SKM-1 treated with dmso at 0.1 percent for 144 hours (cell line): ENCODE measurements at regions not wholly inside any gene's neighbourhood (a gene's known extent, or its start where the extent isn't known, plus 50 kb on each side); places are given as distances from the start of the nearest gene placed in this dataset.
"Not testable (repeated sequence)": the region's sequence is repeated elsewhere in the genome, so short reads cannot be mapped to it uniquely, and the experiment has no call there.

Experiments
- DNase-seq: peaks from one replicate; lab custom pipeline; 2025; ENCODE audit not compliant: unreplicated experiment; lab: John Stamatoyannopoulos, UW

GRCh38 chr13:48806522-48806921 is 152.8 kb downstream of the CYSLTR2 start:
- peak; percentile 23 for DNase-seq

GRCh38 chr13:48808683-48809082 is 155.0 kb downstream of the CYSLTR2 start:
- DNase-seq, result no peak

- no peak for DNase-seq
These were observed 156.3 kb downstream of the CYSLTR2 start for GRCh38 chr13:48810013-48810412.

DNA sequence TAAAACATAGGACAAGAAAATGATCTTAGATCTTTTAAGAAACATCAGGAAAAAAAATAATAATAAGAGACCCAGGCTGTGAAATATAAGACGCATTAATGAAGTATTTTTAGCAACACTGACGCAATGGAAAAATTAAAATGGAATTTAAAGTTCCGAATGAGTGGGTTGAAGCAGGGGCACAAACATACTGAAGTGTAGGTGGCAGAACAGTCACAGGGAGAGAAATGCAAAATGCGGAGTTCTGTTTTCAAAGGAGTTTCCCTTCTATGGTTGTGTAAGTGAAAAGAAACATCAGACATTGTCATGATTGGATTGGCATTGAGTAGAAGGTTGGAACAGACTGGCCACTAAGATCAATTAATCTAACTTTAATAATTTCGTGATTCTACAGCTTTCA is 159.8 kb downstream of the CYSLTR2 start:
- DNase-seq, result no peak

DNA sequence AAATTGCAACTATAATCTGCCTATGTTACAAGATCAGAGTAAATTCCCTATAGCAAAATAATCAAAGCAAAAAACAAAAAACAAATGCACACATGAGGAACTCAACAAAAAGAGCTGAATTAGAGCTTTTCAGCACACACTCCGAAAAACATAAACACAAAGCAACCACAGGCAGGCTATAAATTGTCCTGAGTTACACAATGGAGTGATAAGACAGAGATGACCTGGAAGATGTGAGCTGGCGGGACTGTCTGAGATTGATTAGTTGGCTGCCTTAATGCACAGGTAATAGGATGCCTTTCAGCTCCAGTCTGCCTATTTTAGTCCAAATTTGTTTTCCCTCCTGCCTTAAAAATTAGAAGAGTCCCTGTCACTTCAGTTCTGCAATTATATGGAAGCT is 159.0 kb upstream of the FNDC3A start:
- no peak for DNase-seq

GRCh38 chr13:48817166-48817802 is 158.4 kb upstream of the FNDC3A start:
- no peak for DNase-seq

DNA sequence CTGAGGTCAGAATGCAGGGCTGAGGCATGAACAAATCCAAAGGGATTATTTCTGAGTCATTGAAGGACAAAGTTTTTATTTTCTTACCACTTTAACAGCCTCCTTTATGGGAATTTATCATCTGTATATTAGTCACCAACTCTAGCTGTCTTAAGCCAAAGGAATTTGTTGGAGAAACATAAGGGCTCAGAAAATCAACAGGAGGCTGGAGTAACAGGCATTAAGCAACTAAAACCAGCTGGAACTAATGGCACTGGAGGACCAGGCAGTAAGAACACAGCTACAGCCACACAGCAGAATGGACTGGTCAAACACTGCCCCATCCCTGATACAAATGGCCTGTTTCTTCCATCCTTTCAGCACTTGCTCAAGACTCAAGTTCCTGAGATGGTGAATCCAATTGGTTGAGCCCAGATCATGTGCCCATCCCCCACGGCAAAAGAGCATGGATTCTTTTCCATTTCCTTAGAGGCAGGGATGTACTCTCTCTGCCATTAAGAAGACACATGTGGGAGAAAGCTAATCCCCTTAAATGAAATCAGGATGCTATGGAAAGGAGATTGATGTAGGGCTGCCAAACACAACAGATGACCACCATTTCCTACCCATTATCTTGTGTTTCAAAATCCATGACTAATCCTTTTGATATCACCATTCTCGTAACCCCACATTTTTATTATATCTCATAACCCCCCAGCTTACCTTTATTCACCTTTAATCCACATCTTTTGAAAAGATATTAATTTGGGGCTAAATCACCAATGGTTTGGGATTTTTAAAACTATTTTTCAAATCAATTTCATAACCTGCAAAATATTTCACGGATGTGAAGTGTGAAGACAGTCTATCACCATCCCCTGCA is 157.0 kb upstream of the FNDC3A start:
- no peak for DNase-seq

DNA sequence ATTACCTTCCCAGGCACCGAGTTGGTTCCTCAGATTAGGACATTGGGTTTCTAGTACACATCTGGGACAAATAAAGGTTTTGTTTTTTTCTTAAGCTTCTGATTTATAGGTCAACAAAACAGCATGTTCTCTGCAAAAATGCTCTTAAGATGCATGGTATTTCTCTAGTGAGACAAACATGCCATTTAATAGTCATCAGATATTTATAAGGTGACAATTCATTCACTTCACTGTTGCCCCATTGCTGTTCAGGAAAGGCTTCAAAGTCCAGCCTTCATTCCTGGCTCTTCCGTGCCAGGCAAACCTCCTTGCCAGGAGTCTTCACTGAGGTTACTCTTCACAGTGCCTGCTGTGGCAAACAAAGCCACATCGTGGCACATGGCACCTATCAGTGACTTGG is 156.3 kb upstream of the FNDC3A start:
- no peak for DNase-seq

DNA sequence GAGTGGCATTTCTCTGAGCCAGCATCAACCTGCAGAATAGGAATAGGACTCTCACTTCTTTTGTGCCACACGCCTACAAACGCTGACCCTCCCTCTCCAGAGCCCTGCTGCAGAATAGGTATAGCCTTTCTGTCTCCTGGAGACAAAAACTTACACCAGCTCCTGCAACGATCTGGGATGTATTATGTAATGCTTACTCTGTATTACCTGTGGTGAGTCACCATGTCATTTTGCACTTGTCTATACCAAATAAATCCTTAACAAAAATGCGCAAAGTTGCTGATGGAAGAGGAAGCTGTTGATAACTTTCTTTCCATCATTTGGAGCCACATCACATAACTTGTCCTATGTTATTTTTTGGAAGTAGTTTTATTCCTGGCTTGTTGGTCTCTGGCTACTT is 155.8 kb upstream of the FNDC3A start:
- DNase-seq, result no peak

DNA sequence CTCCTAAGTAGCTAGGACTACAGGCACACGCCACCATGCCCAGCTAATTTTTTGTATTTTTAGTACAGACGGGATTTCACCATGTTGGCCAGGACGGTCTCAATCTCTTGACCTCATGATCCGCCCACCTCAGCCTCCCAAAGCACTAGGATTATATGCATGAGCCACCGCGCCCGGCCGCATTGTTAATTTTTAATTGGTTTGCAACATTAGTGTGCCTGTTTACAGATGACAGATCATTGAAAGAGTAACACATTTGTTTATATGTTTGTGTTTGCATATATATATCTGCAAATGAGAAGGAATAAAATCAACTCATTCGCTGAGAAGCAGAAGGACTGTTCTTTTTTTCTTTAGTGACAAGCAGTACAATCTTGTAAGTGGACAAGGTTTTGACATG is 152.2 kb upstream of the FNDC3A start:
- DNase-seq, result not testable (repeated sequence)

DNA sequence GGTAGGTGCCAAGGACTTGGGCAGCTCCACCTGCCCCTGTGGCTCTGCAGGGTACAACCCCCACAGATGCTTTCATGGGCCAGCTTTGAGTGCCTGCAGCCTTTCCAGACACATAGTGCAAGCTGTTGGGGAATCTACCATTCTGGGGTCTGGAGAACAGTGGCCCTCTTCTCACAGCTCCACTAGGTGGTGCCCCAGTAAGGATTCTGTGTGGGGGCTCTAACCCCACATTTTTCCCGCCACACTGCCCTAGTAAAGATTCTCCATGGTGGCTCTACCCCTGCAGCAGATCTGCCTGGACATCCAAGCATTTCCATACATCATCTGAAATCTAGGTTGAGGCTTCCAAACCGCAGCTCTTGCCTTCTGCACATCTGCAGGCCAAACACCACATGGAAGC is 149.7 kb upstream of the FNDC3A start:
- no peak for DNase-seq

DNA sequence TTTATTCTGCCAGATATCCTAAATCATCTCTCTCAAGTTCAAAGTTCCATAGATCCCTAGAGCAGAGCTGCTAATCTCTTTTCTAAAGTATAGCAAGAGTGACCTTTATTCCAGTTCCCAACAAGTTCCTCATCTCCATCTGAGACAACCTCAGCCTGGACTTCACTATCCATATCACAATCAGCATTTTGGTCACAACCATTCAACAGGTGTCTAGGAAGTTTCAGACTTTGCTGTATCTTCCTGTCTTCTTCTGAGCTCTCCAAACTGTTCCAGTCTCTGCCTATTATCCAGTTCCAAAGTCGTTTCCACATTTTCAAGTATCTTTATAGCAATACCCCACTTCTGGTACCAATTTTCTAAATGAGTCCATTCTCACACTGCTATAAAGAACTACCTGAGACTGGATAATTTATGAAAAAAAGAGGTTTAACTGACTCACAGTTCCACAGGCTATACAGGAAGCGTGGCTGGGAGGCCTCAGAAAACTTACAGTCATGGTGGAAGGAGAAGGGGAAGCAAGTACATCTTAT is 148.7 kb upstream of the FNDC3A start:
- not testable (repeated sequence) for DNase-seq

DNA sequence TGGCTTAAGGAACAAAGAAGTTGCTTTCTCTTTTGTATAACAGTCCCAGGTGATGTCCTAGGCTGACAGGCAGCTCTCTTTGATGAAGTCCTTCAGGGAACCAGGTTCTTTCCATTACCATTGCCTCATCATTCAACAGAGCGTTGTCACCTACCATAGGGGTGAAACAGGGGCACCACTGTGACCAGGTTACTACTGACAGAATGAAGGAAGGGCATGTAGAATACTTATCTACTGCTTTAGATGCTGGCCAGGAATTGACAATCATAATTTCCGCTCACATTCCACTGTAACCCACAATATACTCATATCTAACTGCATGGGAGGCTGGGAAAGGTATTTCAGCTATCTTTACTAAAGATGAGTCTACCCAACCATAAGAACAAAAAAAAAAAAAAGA is 148.0 kb upstream of the FNDC3A start:
- DNase-seq, result no peak

DNA sequence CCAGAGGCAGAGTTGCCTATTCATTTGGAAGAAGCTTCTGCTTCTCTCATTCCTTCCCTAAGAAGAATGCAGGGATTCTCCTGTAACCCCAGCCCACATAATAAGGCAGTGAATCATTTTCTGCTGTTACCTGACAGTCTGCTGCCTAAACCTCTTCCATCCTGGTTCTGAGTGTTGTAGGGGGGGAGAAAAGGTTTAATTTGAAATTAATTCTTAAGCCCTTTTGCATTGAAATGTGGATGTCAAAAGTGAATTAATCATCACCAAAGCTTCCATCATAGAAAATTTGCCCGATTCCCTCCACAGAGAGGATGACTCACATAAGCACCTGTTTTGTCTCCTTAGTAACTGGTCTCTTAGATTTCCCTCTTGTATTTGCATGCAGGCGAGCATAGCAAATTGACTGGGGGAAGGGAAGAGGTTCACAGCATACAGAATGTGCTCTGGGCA is 146.7 kb upstream of the FNDC3A start:
- no peak for DNase-seq

GRCh38 chr13:48829536-48829935 is 146.2 kb upstream of the FNDC3A start:
- DNase-seq, result peak; percentile 15

- DNase-seq, result no peak
These were observed 144.5 kb upstream of the FNDC3A start for GRCh38 chr13:48831248-48831647.

DNA sequence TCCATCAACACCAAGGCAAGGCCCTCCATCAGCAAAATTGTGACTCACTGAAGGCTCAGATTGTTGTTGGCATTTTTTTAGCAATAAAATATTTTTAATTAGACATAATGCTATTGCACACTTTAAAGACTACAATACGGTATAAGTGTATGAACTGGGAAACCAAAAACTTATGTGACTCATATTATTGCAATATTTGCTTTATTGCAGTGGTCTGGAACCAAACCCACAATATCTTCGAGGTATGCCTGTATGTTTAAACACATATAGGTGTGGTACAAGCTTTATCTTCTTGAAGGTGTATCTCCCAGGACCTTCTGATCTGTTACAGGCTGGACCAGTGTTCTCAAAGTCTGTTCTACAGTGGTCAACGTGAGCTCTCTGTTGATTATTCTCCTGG is 142.3 kb upstream of the FNDC3A start:
- DNase-seq, result no peak

DNA sequence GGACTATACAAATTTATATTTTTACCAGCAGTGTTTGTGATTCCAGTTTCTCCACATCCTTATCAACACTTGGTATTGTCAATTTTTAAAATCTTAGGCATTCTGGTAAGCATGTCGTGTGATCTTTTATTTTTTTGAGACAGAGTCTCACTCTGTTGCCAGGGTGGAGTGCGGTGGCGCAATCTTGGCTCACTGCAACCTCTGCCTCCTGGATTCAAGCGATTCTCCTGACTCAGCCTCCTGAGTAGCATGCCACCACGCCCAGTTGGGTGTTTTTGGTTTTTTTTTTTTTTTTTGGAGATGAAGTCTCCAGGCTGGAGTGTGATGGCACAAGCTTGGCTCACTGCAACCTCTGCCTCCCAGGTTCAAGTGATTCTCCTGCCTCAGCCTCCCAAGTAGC is 140.4 kb upstream of the FNDC3A start:
- DNase-seq, result not testable (repeated sequence)

DNA sequence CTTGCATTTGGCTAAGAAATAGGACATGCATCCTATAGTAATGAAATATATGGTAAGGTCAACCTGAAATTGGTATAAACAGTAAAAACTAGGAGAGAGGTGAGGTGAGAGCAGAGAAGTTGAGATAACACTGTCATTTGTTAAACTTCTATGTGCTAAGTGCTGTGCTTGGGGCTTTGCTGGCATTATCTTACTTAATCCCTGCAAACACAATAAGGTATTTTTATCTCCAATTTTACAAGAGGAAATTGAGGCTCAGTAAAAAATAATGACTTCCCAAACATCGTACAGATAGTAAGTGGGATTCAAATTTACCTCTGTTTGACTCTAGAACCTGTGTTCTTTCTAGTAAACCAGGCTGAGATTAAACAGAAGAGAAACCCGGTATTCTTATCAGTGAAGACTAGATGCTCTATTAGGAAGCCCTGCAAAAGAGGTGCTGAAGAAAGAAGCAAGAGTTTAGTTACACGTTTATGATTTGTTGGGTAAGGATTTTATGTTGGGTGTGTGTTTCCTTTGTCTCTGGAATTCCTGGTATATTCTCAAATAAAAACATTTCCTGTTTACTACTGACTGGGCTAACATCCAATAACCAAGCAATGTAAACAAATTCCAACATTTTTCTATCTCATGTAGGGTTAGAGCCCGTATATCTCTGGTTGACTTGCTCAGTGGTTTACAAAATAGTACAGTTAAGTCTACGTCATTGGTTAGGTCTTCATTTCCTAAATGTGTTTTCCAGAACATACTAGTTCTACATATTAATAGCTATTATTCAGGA is 137.3 kb upstream of the FNDC3A start:
- DNase-seq, result no peak

GRCh38 chr13:48839171-48839570 is 136.5 kb upstream of the FNDC3A start:
- DNase-seq, result no peak

GRCh38 chr13:48840366-48840765 is 135.3 kb upstream of the FNDC3A start:
- no peak for DNase-seq
